Naive thymus-derived CD4-positive, alpha-beta T cell (primary cell): ENCODE measurements at regions not wholly inside any gene's neighbourhood (a gene's known extent, or its start where the extent isn't known, plus 50 kb on each side); places are given as distances from the start of the nearest gene placed in this dataset.

ENCODE experiments used
- ATAC-seq: fragments of 150-1000 bp; cut with Tn5 transposase; 2 replicates; pipeline ENCODE4 v1.10.0; 2021; ENCODE audit warnings: mild to moderate bottlenecking, moderate library complexity
- CTCF ChIA-PET: fragments of 350-600 bp; sonication (Branson Sonifier 250); formaldehyde crosslinking; loops from one replicate; lab custom pipeline; 2021; ENCODE audit warnings: antibody characterized with exemption; lab: Charles Lee
- POLR2A ChIA-PET: fragments of 350-600 bp; sonication (Branson Sonifier 250); formaldehyde crosslinking; loops from one replicate; lab custom pipeline; 2021; ENCODE audit warnings: antibody characterized with exemption, inconsistent platforms; lab: Charles Lee
- DNase-seq, 9 donors: peaks; one replicate each; pipeline versions ENCODE4 v3.0.0 to v3.0.0-alpha.2; 2020 to 2022; ENCODE audit warnings: mixed read lengths in 1 of 9
- H3K27ac ChIP-seq: one replicate; pipeline ENCODE4 v1.7.0; 2013; ENCODE audit warnings: mild to moderate bottlenecking, low read depth, low read length, moderate library complexity
- H3K27me3 ChIP-seq, 2 donors: one replicate each; pipeline ENCODE4 v1.7.0; 2013; ENCODE audit warnings: low read length in 2 of 2, mild to moderate bottlenecking in 2 of 2, moderate library complexity in 2 of 2; ENCODE audit not compliant: control insufficient read depth in 2 of 2, insufficient read depth in 2 of 2
- H3K36me3 ChIP-seq, 3 experiments: 1 replicate in 2 of 3; 2 replicates in 1 of 3; pipeline ENCODE4 v1.7.0; 2013; ENCODE audit warnings: low read length in 3 of 3, mild to moderate bottlenecking in 3 of 3, moderate library complexity in 1 of 3; ENCODE audit not compliant: insufficient read depth in 3 of 3, control insufficient read depth in 2 of 3
- H3K4me1 ChIP-seq, 2 donors: one replicate each; pipeline ENCODE4 v1.7.0; 2013; ENCODE audit warnings: low read length in 2 of 2, mild to moderate bottlenecking in 2 of 2, moderate library complexity in 1 of 2; ENCODE audit not compliant: control insufficient read depth in 2 of 2, insufficient read depth in 2 of 2
- H3K4me3 ChIP-seq: 2 replicates; pipeline ENCODE4 v1.7.0; 2013; ENCODE audit warnings: mild to moderate bottlenecking, low read length
- H3K9me3 ChIP-seq, 3 experiments: 1 replicate in 2 of 3; 2 replicates in 1 of 3; pipeline ENCODE4 v1.7.0; 2013; ENCODE audit warnings: low read length in 3 of 3; ENCODE audit not compliant: control insufficient read depth in 2 of 3
- H3K27ac Mint-ChIP-seq, 9 donors: one replicate each; pipeline ENCODE4 v1.8.0; 2020 to 2022; ENCODE audit warnings: mixed read lengths in 9 of 9, mild to moderate bottlenecking in 8 of 9, moderate library complexity in 5 of 9, inconsistent platforms in 2 of 9
- H3K27me3 Mint-ChIP-seq, 5 donors: one replicate each; pipeline ENCODE4 v1.8.0; 2021 to 2022; ENCODE audit warnings: mixed read lengths in 5 of 5, mild to moderate bottlenecking in 1 of 5
- H3K36me3 Mint-ChIP-seq, 5 donors: one replicate each; pipeline ENCODE4 v1.8.0; 2020 to 2022; ENCODE audit warnings: mixed read lengths in 5 of 5, mild to moderate bottlenecking in 3 of 5, inconsistent platforms in 1 of 5
- H3K4me1 Mint-ChIP-seq, 7 donors: one replicate each; pipeline ENCODE4 v1.8.0; 2020 to 2022; ENCODE audit warnings: mixed read lengths in 7 of 7, mild to moderate bottlenecking in 3 of 7, inconsistent platforms in 1 of 7
- H3K4me3 Mint-ChIP-seq, 10 donors: one replicate each; pipeline ENCODE4 v1.8.0; 2020 to 2022; ENCODE audit warnings: mild to moderate bottlenecking in 10 of 10, mixed read lengths in 10 of 10, moderate library complexity in 6 of 10, inconsistent platforms in 2 of 10
- H3K9me3 Mint-ChIP-seq, 11 donors: one replicate each; pipeline ENCODE4 v1.8.0; 2020 to 2022; ENCODE audit warnings: mixed read lengths in 11 of 11, mild to moderate bottlenecking in 4 of 11, inconsistent platforms in 1 of 11, moderate library complexity in 1 of 11
- intact Hi-C, 2 donors: fragments of 100-400 bp; cut with micrococcal nuclease; formaldehyde crosslinking; loops; one replicate each; pipeline ENCODE4 v1.15.1; 2023

- ATAC-seq (no peak), DNase-seq (no peak)
- Histone ChIP-seq H3K36me3 (no peaks in the 10 kb centered on the region), H3K27me3 (no peaks in the 10 kb centered on the region), H3K4me1 (no peaks in the 10 kb centered on the region), H3K4me3 (no peak overlapping the region), H3K27ac (no peak overlapping the region), H3K9me3 (no peaks in the 10 kb centered on the region)
- Mint-ChIP-seq H3K4me3 (no peak overlapping the region), H3K27me3 (no peaks in the 10 kb centered on the region), H3K36me3 (peaks cover 0 to 3% (median 0%) of the 10 kb centered on the region in 5 donors), H3K9me3 (peaks cover 0 to 21% (median 6%) of the 10 kb centered on the region in 11 donors), H3K27ac (no peak overlapping the region), H3K4me1 (no peaks in the 10 kb centered on the region)
- POLR2A ChIA-PET, result no interaction called here
- intact Hi-C loops, result no loop called here
- CTCF ChIA-PET, result no interaction called here
Observed at GRCh38 chr18:56034949-56035348, 447.0 kb upstream of the TCF4 start.

GRCh38 chr18:56030060-56030459 lies 442.1 kb upstream of the TCF4 start:
- Histone ChIP-seq H3K36me3 (no peaks in the 10 kb centered on the region), H3K27me3 (no peaks in the 10 kb centered on the region), H3K4me3 (no peak overlapping the region), H3K27ac (no peak overlapping the region), H3K9me3 (no peaks in the 10 kb centered on the region), H3K4me1 (no peaks in the 10 kb centered on the region)
- intact Hi-C loops, result no loop called here
- CTCF ChIA-PET, result no interaction called here
- no peaks in the 10 kb centered on the region for H3K4me1 Mint-ChIP-seq
- no peak overlapping the region for H3K27ac Mint-ChIP-seq
- ATAC-seq (no peak), DNase-seq (no peak)
- no peak overlapping the region for H3K4me3 Mint-ChIP-seq
- no peaks in the 10 kb centered on the region for H3K27me3 Mint-ChIP-seq
- POLR2A ChIA-PET, result no interaction called here
- H3K36me3 Mint-ChIP-seq, result peaks cover 0 to 3% (median 0%) of the 10 kb centered on the region in 5 donors
- H3K9me3 Mint-ChIP-seq, result peaks cover 0 to 10% (median 3%) of the 10 kb centered on the region in 11 donors

- Mint-ChIP-seq H3K27me3 (no peaks in the 10 kb centered on the region), H3K4me3 (no peak overlapping the region), H3K36me3 (no peaks in the 10 kb centered on the region), H3K4me1 (no peaks in the 10 kb centered on the region), H3K27ac (no peak overlapping the region), H3K9me3 (peaks cover 0 to 7% (median 2%) of the 10 kb centered on the region in 11 donors)
- ChIA-PET POLR2A (no interaction called here), CTCF (no interaction called here)
- H3K27me3 ChIP-seq, result no peaks in the 10 kb centered on the region
- no peaks in the 10 kb centered on the region for H3K4me1 ChIP-seq
- no peak for DNase-seq
- H3K27ac ChIP-seq, result no peak overlapping the region
- H3K9me3 ChIP-seq, result no peaks in the 10 kb centered on the region
- no peaks in the 10 kb centered on the region for H3K36me3 ChIP-seq
- intact Hi-C loops, result no loop called here
- ATAC-seq, result no peak
- no peak overlapping the region for H3K4me3 ChIP-seq
Observed at GRCh38 chr18:56028514-56028913, 440.5 kb upstream of the TCF4 start.

GRCh38 chr18:56026509-56026908 lies 438.5 kb upstream of the TCF4 start:
- Histone ChIP-seq H3K4me3 (no peak overlapping the region), H3K27ac (no peak overlapping the region), H3K9me3 (no peaks in the 10 kb centered on the region), H3K4me1 (no peaks in the 10 kb centered on the region), H3K27me3 (no peaks in the 10 kb centered on the region), H3K36me3 (no peaks in the 10 kb centered on the region)
- ChIA-PET POLR2A (no interaction called here), CTCF (no interaction called here)
- ATAC-seq, result no peak
- intact Hi-C loops, result no loop called here
- no peak for DNase-seq
- Mint-ChIP-seq H3K4me3 (no peak overlapping the region), H3K27ac (no peak overlapping the region), H3K9me3 (peaks cover 0 to 12% (median 0%) of the 10 kb centered on the region in 11 donors), H3K4me1 (no peaks in the 10 kb centered on the region), H3K27me3 (no peaks in the 10 kb centered on the region), H3K36me3 (no peaks in the 10 kb centered on the region)

GRCh38 chr18:56021809-56022195 lies 433.8 kb upstream of the TCF4 start:
- ChIA-PET CTCF (no interaction called here), POLR2A (no interaction called here)
- no peaks in the 10 kb centered on the region for H3K9me3 ChIP-seq
- Mint-ChIP-seq H3K27ac (no peak overlapping the region), H3K27me3 (no peaks in the 10 kb centered on the region), H3K9me3 (peaks cover 0 to 25% (median 3%) of the 10 kb centered on the region in 11 donors), H3K4me1 (peaks cover 0 to 5% (median 0%) of the 10 kb centered on the region in 7 donors), H3K4me3 (no peak overlapping the region), H3K36me3 (no peaks in the 10 kb centered on the region)
- H3K4me3 ChIP-seq, result no peak overlapping the region
- no peak overlapping the region for H3K27ac ChIP-seq
- no peaks in the 10 kb centered on the region for H3K27me3 ChIP-seq
- intact Hi-C loops, result no loop called here
- no peak for ATAC-seq
- no peaks in the 10 kb centered on the region for H3K36me3 ChIP-seq
- H3K4me1 ChIP-seq, result no peaks in the 10 kb centered on the region
- no peak for DNase-seq

- Histone ChIP-seq H3K4me3 (no peak overlapping the region), H3K27me3 (no peaks in the 10 kb centered on the region), H3K36me3 (no peaks in the 10 kb centered on the region), H3K9me3 (no peaks in the 10 kb centered on the region), H3K4me1 (no peaks in the 10 kb centered on the region), H3K27ac (no peak overlapping the region)
- ChIA-PET POLR2A (no interaction called here), CTCF (no interaction called here)
- Mint-ChIP-seq H3K27me3 (no peaks in the 10 kb centered on the region), H3K9me3 (peaks cover 0 to 25% (median 3%) of the 10 kb centered on the region in 11 donors), H3K4me1 (peaks cover 0 to 5% (median 0%) of the 10 kb centered on the region in 7 donors), H3K36me3 (no peaks in the 10 kb centered on the region), H3K4me3 (no peak overlapping the region), H3K27ac (no peak overlapping the region)
- intact Hi-C loops, result no loop called here
- DNase-seq (no peak), ATAC-seq (no peak)
Observed at GRCh38 chr18:56021136-56021808, 433.3 kb upstream of the TCF4 start.

- Histone ChIP-seq H3K27me3 (no peaks in the 10 kb centered on the region), H3K4me1 (no peaks in the 10 kb centered on the region), H3K27ac (no peak overlapping the region), H3K9me3 (no peaks in the 10 kb centered on the region), H3K4me3 (no peak overlapping the region), H3K36me3 (no peaks in the 10 kb centered on the region)
- Mint-ChIP-seq H3K36me3 (no peaks in the 10 kb centered on the region), H3K4me1 (peaks cover 0 to 5% (median 0%) of the 10 kb centered on the region in 7 donors), H3K4me3 (no peak overlapping the region), H3K27me3 (no peaks in the 10 kb centered on the region), H3K9me3 (peaks cover 0 to 30% (median 5%) of the 10 kb centered on the region in 11 donors), H3K27ac (no peak overlapping the region)
- CTCF ChIA-PET, result no interaction called here
- no peak for DNase-seq
- POLR2A ChIA-PET, result no interaction called here
- intact Hi-C loops, result no loop called here
- ATAC-seq, result no peak
Observed at GRCh38 chr18:56019908-56020307, 431.9 kb upstream of the TCF4 start.
